Keratinocyte (primary cell): ENCODE measurements at regions not wholly inside any gene's neighbourhood (a gene's known extent, or its start where the extent isn't known, plus 50 kb on each side); places are given as distances from the start of the nearest gene placed in this dataset.
"Not testable (repeated sequence)": the region's sequence is repeated elsewhere in the genome, so short reads cannot be mapped to it uniquely, and the experiment has no call there.

Experiments
- DNase-seq: peaks from one replicate; pipeline ENCODE4 v3.0.0-alpha.2; 2011; ENCODE audit warnings: low read depth, missing footprints, low spot score
- FAIRE-seq: peaks from 2 replicates; lab custom pipeline; 2011; peaks lifted over from hg19 to GRCh38; lab: Jason Lieb, UNC
- H2AFZ ChIP-seq: 2 replicates; pipeline ENCODE4 v1.6.0; 2012; ENCODE audit warnings: low read length, control low read depth, inconsistent platforms; ENCODE audit not compliant: control insufficient read depth
- H3K27ac ChIP-seq: 2 replicates; pipeline ENCODE4 v1.5.1; 2011; ENCODE audit warnings: low read length; ENCODE audit not compliant: control insufficient read depth, insufficient read depth
- H3K27me3 ChIP-seq: 3 replicates; pipeline ENCODE4 v1.6.0; 2011; ENCODE audit warnings: low read length; ENCODE audit not compliant: control insufficient read depth, insufficient read depth; ENCODE audit errors: extremely low read depth
- H3K36me3 ChIP-seq, 2 experiments: 2 replicates in 1 of 2; 3 replicates in 1 of 2; pipeline ENCODE4 v1.5.1; 2011; ENCODE audit warnings: low read length in 2 of 2, mild to moderate bottlenecking in 1 of 2; ENCODE audit not compliant: control insufficient read depth in 2 of 2, insufficient read depth in 2 of 2; ENCODE audit errors: extremely low read depth in 1 of 2
- H3K4me1 ChIP-seq: 3 replicates; pipeline ENCODE4 v1.5.1; 2011; ENCODE audit warnings: low read length; ENCODE audit not compliant: control insufficient read depth, insufficient read depth; ENCODE audit errors: extremely low read depth
- H3K4me2 ChIP-seq: 3 replicates; pipeline ENCODE4 v1.6.0; 2011; ENCODE audit warnings: low read depth, low read length; ENCODE audit not compliant: control insufficient read depth, insufficient read depth; ENCODE audit errors: extremely low read depth
- H3K4me3 ChIP-seq, 3 experiments: fragments of 200-600 bp in 1 of 3; sonication (generic) in 1 of 3; 2 replicates in 2 of 3; 3 replicates in 1 of 3; pipeline ENCODE4 v1.5.1; 2011 to 2016; ENCODE audit warnings: low read length in 3 of 3, mild to moderate bottlenecking in 3 of 3, control low read depth in 2 of 3, inconsistent platforms in 1 of 3, low read depth in 1 of 3, mixed read lengths in 1 of 3, mixed run types in 1 of 3, moderate library complexity in 1 of 3; ENCODE audit not compliant: control insufficient read depth in 2 of 3, insufficient read depth in 2 of 3; ENCODE audit errors: extremely low read depth in 1 of 3
- H3K79me2 ChIP-seq: 2 replicates; pipeline ENCODE4 v1.6.0; 2012; ENCODE audit warnings: low read length; ENCODE audit not compliant: control insufficient read depth, insufficient read depth
- H3K9ac ChIP-seq: 3 replicates; pipeline ENCODE4 v1.6.0; 2011; ENCODE audit warnings: low read length; ENCODE audit not compliant: control insufficient read depth, insufficient read depth; ENCODE audit errors: extremely low read depth
- H3K9me1 ChIP-seq: 3 replicates; pipeline ENCODE4 v1.6.0; 2011; ENCODE audit warnings: low read length; ENCODE audit not compliant: control insufficient read depth, insufficient read depth; ENCODE audit errors: extremely low read depth
- H3K9me3 ChIP-seq: 2 replicates; pipeline ENCODE4 v1.5.1; 2012; ENCODE audit warnings: low read depth, low read length; ENCODE audit not compliant: control insufficient read depth
- H4K20me1 ChIP-seq: 3 replicates; pipeline ENCODE4 v1.6.0; 2011; ENCODE audit warnings: low read length; ENCODE audit not compliant: control insufficient read depth, insufficient read depth; ENCODE audit errors: extremely low read depth
- EZH2 ChIP-seq: IDR thresholded peaks from one replicate; pipeline ENCODE4 v1.6.1; 2012; ENCODE audit warnings: inconsistent platforms, mild to moderate bottlenecking, low read length, moderate library complexity
- dilution Hi-C: fragments of 300-500 bp; cut with MboI; formaldehyde crosslinking; loops from one replicate; pipeline ENCODE4 v1.7.0; 2020; ENCODE audit warnings: low sequenced_read_pairs; ENCODE audit not compliant: extremely low pct_ligation_motif_present
- TF ChIP-seq, protein P1 (sequence below), 3 experiments: IDR thresholded peaks in 1 of 3; conservative IDR thresholded peaks in 1 of 3; optimal IDR thresholded peaks in 1 of 3; 2 replicates in 2 of 3; 3 replicates in 1 of 3; pipeline versions ENCODE3 to v1.5.1; 2011; ENCODE audit warnings: low read length in 3 of 3, mild to moderate bottlenecking in 3 of 3, moderate library complexity in 2 of 3, control low read depth in 1 of 3, inconsistent platforms in 1 of 3; ENCODE audit not compliant: insufficient read depth in 2 of 3; ENCODE audit errors: extremely low read depth in 1 of 3

DNA sequence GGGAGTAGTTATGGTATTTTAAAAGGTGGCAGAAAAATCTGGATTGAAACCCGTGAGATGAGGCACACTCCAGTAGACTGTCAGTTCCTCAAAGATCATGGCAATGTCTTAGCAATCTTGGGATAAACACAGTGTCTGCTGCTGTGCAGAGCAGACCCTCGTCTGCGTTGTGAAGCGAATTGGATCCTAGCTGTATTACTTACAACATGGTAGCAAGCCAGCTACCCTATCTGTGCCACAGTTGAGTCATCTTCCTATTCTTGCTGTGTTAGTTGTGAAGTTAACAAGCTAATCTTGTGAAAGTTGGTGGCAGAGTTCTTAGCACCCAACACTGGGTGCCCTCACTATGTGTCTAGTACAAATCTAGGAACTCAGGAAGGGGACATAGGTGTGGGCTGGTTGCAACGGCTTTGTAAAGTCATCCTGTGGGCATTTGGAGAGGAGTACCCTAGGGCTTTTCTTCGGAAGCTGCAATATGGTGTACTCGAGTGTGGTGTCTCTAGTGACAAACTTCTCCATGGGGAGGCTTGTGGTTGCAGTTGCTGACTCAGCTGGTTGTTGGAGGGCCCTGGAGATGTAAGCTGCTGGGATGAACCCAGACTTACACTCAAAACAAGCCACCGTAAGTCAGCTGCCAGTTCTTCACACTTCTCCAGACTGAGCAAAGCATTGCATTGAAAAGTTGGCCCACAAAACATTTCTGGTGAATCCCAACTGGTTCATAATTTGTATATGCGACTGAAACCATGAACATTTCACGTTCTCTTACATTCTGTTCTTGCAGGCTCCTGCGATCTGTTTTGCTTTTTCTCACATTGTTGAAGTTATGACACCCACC, 61.5 kb downstream of the ADCYAP1 start:
- no peaks in the 10 kb centered on the region for H3K27me3 ChIP-seq
- H3K4me3 ChIP-seq: no peak overlapping the region
- H3K9me3 ChIP-seq: no peaks in the 10 kb centered on the region
- no peak overlapping the region for H3K9ac ChIP-seq
- H3K36me3 ChIP-seq: no peaks in the 10 kb centered on the region
- H3K79me2 ChIP-seq: no peaks in the 10 kb centered on the region
- no peak for DNase-seq
- H3K9me1 ChIP-seq: no peaks in the 10 kb centered on the region
- dilution Hi-C loops: no loop called here
- H3K27ac ChIP-seq: no peak overlapping the region
- H2AFZ ChIP-seq: no peak overlapping the region
- H3K4me1 ChIP-seq: no peaks in the 10 kb centered on the region
- no peaks in the 10 kb centered on the region for H4K20me1 ChIP-seq
- H3K4me2 ChIP-seq: no peak overlapping the region
- FAIRE-seq: no peak
- TF ChIP-seq, protein P1, sequence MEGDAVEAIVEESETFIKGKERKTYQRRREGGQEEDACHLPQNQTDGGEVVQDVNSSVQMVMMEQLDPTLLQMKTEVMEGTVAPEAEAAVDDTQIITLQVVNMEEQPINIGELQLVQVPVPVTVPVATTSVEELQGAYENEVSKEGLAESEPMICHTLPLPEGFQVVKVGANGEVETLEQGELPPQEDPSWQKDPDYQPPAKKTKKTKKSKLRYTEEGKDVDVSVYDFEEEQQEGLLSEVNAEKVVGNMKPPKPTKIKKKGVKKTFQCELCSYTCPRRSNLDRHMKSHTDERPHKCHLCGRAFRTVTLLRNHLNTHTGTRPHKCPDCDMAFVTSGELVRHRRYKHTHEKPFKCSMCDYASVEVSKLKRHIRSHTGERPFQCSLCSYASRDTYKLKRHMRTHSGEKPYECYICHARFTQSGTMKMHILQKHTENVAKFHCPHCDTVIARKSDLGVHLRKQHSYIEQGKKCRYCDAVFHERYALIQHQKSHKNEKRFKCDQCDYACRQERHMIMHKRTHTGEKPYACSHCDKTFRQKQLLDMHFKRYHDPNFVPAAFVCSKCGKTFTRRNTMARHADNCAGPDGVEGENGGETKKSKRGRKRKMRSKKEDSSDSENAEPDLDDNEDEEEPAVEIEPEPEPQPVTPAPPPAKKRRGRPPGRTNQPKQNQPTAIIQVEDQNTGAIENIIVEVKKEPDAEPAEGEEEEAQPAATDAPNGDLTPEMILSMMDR (optimal IDR thresholded peaks at IDR 0.05 in 1 of 3, IDR thresholded peaks at IDR 0.05 in 1 of 3, conservative IDR thresholded peaks at IDR 0.05 in 1 of 3; ENCODE audit: extremely low read depth in 1 of 3, insufficient read depth in 2 of 3, low read length in 3 of 3): no peak
- no peak for TF ChIP-seq EZH2

DNA sequence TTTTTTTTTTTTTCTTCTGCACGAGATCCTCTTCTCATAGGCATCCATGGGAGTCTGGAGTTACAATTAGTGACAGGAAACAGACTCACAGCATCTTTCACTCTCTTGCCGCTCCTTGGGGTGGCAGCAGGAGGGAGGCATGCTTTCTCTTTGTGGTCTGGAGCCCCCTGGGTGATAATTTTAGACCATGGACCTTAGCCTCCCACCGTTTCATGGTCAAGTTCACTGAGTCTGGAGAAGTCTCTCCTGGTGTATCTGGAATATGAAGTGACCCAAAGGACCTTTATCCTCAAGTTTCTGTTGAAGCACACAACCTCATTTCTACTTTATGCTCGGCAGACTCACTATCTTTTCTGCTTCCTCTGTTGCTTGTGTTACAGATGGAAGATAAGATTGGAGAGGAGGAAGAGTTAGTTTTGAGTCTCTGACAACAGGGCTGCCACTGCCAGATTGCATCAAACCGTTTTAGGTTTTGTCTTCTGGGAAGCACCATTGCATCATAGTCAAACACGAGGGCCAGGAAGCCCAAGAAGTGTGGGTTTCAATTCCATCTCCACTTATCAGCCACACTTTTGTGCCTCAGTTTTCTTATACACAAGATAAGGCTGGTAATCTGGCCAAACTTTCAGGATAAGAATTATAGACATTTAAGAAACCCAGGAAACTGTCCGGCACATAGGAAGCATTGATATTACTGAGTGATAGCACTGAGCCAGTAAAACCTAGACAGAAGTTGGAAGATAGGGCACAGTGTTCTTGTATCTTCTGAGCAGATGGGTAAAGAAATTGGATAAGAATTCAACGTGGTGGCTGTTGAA, 62.3 kb downstream of the ADCYAP1 start:
- Histone ChIP-seq H3K36me3 (no peaks in the 10 kb centered on the region), H3K4me3 (no peak overlapping the region), H3K4me2 (no peak overlapping the region), H3K79me2 (no peaks in the 10 kb centered on the region), H3K9ac (no peak overlapping the region), H3K27me3 (no peaks in the 10 kb centered on the region), H2AFZ (no peak overlapping the region), H3K9me3 (no peaks in the 10 kb centered on the region), H3K9me1 (no peaks in the 10 kb centered on the region), H3K4me1 (no peaks in the 10 kb centered on the region), H3K27ac (no peak overlapping the region), H4K20me1 (no peaks in the 10 kb centered on the region)
- dilution Hi-C loops: no loop called here
- no peak for FAIRE-seq
- DNase-seq: no peak
- TF ChIP-seq EZH2: no peak

DNA sequence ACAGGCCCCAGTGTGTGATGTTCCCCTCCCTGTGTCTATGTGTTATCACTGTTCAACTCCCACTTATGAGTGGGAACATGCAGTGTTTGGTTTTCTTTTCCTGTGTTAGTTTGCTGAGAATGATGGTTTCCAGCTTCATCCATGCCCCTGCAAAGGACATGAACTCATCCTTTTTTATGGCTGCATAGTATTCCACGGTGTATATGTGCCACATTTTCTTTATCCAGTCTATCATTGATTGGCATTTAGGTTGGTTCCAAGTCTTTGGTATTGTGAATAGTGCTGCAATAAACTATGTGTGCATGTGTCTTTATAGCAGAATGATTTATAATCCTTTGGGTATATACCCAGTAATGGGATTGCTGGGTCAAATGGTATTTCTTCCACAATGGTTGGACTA, 64.2 kb downstream of the ADCYAP1 start:
- H3K4me1 ChIP-seq, DNase-seq, H3K9me3 ChIP-seq, dilution Hi-C loops, H3K9ac ChIP-seq, H2AFZ ChIP-seq, H4K20me1 ChIP-seq, H3K27ac ChIP-seq, H3K4me2 ChIP-seq, H3K79me2 ChIP-seq, H3K36me3 ChIP-seq, H3K27me3 ChIP-seq, FAIRE-seq, H3K9me1 ChIP-seq, H3K4me3 ChIP-seq: not testable (repeated sequence)

DNA sequence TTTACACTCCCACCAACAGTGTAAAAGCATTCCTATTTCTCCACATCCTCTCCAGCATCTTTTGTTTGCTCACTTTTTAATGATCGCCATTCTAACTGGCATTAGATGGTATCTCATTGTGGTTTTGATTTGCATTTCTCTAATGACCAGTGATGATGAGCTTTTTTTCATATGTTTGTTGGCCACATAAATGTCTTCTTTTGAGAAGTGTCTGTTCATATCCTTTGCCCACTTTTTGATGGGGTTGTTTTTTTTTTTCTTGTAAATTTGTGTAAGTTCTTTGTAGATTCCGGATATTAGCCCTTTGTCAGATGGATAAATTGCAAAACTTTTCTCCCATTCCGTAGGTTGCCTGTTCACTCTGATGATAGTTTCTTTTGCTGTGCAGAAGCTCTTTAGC, 64.6 kb downstream of the ADCYAP1 start:
- H3K4me1 ChIP-seq, FAIRE-seq, H3K4me2 ChIP-seq, DNase-seq, H3K4me3 ChIP-seq, H2AFZ ChIP-seq, H3K9ac ChIP-seq, H3K27ac ChIP-seq, H3K9me1 ChIP-seq, H3K9me3 ChIP-seq, dilution Hi-C loops, H3K36me3 ChIP-seq, H3K79me2 ChIP-seq, H3K27me3 ChIP-seq, H4K20me1 ChIP-seq: not testable (repeated sequence)
